Stimulated activated CD8-positive, alpha-beta memory T cell treated with anti-CD3 and anti-CD28 coated beads, Interleukin-15, amount 100 ng/mL, for 1 hour (primary cell): ENCODE measurements at regions not wholly inside any gene's neighbourhood (a gene's known extent, or its start where the extent isn't known, plus 50 kb on each side); places are given as distances from the start of the nearest gene placed in this dataset.

Experiments used
- DNase-seq: peaks from one replicate; pipeline ENCODE4 v3.0.0-alpha.2; 2020; ENCODE audit warnings: low read depth

GRCh38 chr4:43345323-43345925, 452.9 kb downstream of the GRXCR1 start:
- DNase-seq = no peak

GRCh38 chr4:43348591-43348990, 456.1 kb downstream of the GRXCR1 start:
- no peak for DNase-seq

- no peak for DNase-seq
These were observed 459.7 kb downstream of the GRXCR1 start for GRCh38 chr4:43351970-43352806.

GRCh38 chr4:43352859-43353258, 460.3 kb downstream of the GRXCR1 start:
- no peak for DNase-seq

GRCh38 chr4:43353552-43353951, 461.0 kb downstream of the GRXCR1 start:
- no peak for DNase-seq

GRCh38 chr4:43356786-43357185, 464.3 kb downstream of the GRXCR1 start:
- DNase-seq = no peak

GRCh38 chr4:43357252-43357974, 464.9 kb downstream of the GRXCR1 start:
- no peak for DNase-seq

- no peak for DNase-seq
These were observed 467.8 kb downstream of the GRXCR1 start for GRCh38 chr4:43360296-43360695.

GRCh38 chr4:43362875-43363636, 470.5 kb downstream of the GRXCR1 start:
- DNase-seq = no peak

GRCh38 chr4:43369036-43369594, 476.6 kb downstream of the GRXCR1 start:
- DNase-seq = no peak

GRCh38 chr4:43373201-43373600, 480.7 kb downstream of the GRXCR1 start:
- no peak for DNase-seq

- no peak for DNase-seq
These were observed 481.8 kb downstream of the GRXCR1 start for GRCh38 chr4:43374216-43374751.

GRCh38 chr4:43379016-43379415, 486.5 kb downstream of the GRXCR1 start:
- DNase-seq = no peak

- DNase-seq = no peak
These were observed 487.6 kb downstream of the GRXCR1 start for GRCh38 chr4:43380093-43380492.

GRCh38 chr4:43391069-43391468, 498.6 kb downstream of the GRXCR1 start:
- no peak for DNase-seq

GRCh38 chr4:43394976-43395375, 502.5 kb downstream of the GRXCR1 start:
- no peak for DNase-seq

GRCh38 chr4:43399726-43400125, 507.2 kb downstream of the GRXCR1 start:
- no peak for DNase-seq

- no peak for DNase-seq
These were observed 509.9 kb downstream of the GRXCR1 start for GRCh38 chr4:43402393-43402792.

GRCh38 chr4:43410636-43411035, 518.1 kb downstream of the GRXCR1 start:
- no peak for DNase-seq

- no peak for DNase-seq
These were observed 518.7 kb downstream of the GRXCR1 start for GRCh38 chr4:43411226-43411625.

- no peak for DNase-seq
These were observed 530.8 kb downstream of the GRXCR1 start for GRCh38 chr4:43423276-43423675.

GRCh38 chr4:43425206-43425605, 532.7 kb downstream of the GRXCR1 start:
- no peak for DNase-seq
